GM23248 (cell line): ENCODE measurements at regions not wholly inside any gene's neighbourhood (a gene's known extent, or its start where the extent isn't known, plus 50 kb on each side); places are given as distances from the start of the nearest gene placed in this dataset.

Source experiments
- EZH2 ChIP-seq: fragments of 200-600 bp; sonication (generic); IDR thresholded peaks from 2 replicates; pipeline ENCODE4 v1.6.1; 2018; ENCODE audit warnings: antibody characterized with exemption, mild to moderate bottlenecking; ENCODE audit not compliant: insufficient read depth, poor library complexity, severe bottlenecking
- EZH2phosphoT487 ChIP-seq: fragments of 200-600 bp; sonication (generic); IDR thresholded peaks from 2 replicates; pipeline ENCODE4 v1.6.1; 2018; ENCODE audit warnings: antibody characterized with exemption, moderate library complexity, mild to moderate bottlenecking, low read depth; ENCODE audit not compliant: insufficient read depth

DNA sequence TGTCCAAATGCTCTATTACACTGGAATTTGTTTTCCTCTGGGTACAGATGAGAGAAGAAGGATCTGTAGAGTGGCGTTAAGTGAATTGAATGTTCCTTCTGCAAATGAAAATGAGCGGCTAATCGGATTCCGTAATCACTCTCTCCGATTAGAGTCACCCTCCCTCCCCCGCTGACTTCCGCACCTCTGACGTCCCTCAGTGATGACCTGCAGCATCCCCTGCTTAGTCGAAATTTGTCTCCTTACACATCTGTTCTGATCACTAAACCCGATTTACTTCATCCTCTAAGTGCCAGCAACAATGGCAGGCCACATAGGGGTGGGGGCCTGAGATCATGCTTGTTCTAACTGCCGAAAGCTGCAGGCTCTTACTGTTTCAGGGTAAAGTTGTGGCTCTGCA is 378.7 kb downstream of the SEC16B start:
- no peak for TF ChIP-seq EZH2
- no peak for TF ChIP-seq EZH2phosphoT487
